ENCODE measurements at regions not wholly inside any gene's neighbourhood (a gene's known extent, or its start where the extent isn't known, plus 50 kb on each side); places are given as distances from the start of the nearest gene placed in this dataset.

DNA sequence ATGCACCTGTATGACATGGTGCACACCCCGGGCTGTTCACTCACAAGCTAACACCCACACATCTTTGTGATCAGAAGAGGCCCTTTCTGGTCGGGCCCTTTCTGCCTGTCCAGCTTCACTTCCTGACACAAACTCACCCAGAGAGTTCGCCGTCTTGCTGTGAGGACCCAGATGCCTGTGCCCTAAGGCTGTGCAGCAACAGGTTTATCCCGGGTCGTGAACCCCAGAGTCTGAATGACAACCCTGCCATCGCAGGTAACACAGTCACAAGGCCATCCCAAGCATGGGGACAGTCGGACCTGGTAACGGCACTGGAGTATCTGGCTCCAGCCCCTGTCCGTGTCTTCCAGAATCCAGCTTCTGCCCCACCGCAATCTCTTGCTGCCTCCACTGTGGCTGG, 235.1 kb downstream of the BUD13 start (continued):
- TF ChIP-seq, protein P1, sequence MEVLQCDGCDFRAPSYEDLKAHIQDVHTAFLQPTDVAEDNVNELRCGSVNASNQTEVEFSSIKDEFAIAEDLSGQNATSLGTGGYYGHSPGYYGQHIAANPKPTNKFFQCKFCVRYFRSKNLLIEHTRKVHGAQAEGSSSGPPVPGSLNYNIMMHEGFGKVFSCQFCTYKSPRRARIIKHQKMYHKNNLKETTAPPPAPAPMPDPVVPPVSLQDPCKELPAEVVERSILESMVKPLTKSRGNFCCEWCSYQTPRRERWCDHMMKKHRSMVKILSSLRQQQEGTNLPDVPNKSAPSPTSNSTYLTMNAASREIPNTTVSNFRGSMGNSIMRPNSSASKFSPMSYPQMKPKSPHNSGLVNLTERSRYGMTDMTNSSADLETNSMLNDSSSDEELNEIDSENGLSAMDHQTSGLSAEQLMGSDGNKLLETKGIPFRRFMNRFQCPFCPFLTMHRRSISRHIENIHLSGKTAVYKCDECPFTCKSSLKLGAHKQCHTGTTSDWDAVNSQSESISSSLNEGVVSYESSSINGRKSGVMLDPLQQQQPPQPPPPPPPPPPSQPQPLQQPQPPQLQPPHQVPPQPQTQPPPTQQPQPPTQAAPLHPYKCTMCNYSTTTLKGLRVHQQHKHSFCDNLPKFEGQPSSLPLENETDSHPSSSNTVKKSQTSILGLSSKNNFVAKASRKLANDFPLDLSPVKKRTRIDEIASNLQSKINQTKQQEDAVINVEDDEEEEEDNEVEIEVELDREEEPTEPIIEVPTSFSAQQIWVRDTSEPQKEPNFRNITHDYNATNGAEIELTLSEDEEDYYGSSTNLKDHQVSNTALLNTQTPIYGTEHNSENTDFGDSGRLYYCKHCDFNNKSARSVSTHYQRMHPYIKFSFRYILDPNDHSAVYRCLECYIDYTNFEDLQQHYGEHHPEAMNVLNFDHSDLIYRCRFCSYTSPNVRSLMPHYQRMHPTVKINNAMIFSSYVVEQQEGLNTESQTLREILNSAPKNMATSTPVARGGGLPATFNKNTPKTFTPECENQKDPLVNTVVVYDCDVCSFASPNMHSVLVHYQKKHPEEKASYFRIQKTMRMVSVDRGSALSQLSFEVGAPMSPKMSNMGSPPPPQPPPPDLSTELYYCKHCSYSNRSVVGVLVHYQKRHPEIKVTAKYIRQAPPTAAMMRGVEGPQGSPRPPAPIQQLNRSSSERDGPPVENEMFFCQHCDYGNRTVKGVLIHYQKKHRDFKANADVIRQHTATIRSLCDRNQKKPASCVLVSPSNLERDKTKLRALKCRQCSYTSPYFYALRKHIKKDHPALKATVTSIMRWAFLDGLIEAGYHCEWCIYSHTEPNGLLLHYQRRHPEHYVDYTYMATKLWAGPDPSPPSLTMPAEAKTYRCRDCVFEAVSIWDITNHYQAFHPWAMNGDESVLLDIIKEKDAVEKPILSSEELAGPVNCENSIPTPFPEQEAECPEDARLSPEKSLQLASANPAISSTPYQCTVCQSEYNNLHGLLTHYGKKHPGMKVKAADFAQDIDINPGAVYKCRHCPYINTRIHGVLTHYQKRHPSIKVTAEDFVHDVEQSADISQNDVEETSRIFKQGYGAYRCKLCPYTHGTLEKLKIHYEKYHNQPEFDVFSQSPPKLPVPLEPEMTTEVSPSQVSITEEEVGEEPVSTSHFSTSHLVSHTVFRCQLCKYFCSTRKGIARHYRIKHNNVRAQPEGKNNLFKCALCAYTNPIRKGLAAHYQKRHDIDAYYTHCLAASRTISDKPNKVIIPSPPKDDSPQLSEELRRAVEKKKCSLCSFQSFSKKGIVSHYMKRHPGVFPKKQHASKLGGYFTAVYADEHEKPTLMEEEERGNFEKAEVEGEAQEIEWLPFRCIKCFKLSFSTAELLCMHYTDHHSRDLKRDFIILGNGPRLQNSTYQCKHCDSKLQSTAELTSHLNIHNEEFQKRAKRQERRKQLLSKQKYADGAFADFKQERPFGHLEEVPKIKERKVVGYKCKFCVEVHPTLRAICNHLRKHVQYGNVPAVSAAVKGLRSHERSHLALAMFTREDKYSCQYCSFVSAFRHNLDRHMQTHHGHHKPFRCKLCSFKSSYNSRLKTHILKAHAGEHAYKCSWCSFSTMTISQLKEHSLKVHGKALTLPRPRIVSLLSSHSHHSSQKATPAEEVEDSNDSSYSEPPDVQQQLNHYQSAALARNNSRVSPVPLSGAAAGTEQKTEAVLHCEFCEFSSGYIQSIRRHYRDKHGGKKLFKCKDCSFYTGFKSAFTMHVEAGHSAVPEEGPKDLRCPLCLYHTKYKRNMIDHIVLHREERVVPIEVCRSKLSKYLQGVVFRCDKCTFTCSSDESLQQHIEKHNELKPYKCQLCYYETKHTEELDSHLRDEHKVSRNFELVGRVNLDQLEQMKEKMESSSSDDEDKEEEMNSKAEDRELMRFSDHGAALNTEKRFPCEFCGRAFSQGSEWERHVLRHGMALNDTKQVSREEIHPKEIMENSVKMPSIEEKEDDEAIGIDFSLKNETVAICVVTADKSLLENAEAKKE (CRISPR knock-in tag; IDR thresholded peaks at IDR 0.05), result no peak
- TF ChIP-seq, protein P2, sequence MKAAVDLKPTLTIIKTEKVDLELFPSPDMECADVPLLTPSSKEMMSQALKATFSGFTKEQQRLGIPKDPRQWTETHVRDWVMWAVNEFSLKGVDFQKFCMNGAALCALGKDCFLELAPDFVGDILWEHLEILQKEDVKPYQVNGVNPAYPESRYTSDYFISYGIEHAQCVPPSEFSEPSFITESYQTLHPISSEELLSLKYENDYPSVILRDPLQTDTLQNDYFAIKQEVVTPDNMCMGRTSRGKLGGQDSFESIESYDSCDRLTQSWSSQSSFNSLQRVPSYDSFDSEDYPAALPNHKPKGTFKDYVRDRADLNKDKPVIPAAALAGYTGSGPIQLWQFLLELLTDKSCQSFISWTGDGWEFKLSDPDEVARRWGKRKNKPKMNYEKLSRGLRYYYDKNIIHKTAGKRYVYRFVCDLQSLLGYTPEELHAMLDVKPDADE (IDR thresholded peaks at IDR 0.05), result no peak

DNA sequence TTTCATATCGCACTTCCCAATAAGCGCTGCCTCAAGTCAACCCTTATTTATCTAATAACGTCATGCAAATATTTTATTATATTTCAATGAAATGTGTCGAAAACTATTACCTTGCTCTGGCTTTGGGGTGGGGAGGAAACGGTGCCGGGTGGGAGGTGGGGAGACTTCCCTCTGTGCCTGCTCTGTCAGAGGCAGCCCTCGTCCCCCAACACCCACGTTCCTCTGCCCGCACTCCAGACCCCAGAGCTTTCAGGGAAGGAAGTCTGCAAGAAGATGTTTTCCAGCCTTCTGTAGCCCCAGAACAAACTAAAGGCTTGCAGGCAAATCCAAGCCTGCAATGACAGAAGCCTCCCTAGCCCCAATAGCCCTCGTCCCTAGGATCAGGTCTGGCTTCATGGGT, 235.7 kb downstream of the BUD13 start:
- H3K27me3 Mint-ChIP-seq (ENCODE audit: insufficient read depth, low read depth, poor library complexity), result peaks cover 5% of the 10 kb centered on the region
- no peak overlapping the region for H3K27ac Mint-ChIP-seq
- TF ChIP-seq, protein P2 (IDR thresholded peaks at IDR 0.05), result no peak
- TF ChIP-seq POLR2AphosphoS5 (IDR thresholded peaks at IDR 0.05; ENCODE audit: low read depth), result no peak
- TF ChIP-seq NANOG (IDR thresholded peaks at IDR 0.05; ENCODE audit: borderline replicate concordance), result no peak
- no peak for TF ChIP-seq ZNF114 (CRISPR knock-in tag; IDR thresholded peaks at IDR 0.05)
- TF ChIP-seq EZH2 (IDR thresholded peaks at IDR 0.05; ENCODE audit: low read depth, unreplicated experiment), result no peak
- no peak for TF ChIP-seq ZNF331 (CRISPR knock-in tag; IDR thresholded peaks at IDR 0.05; ENCODE audit: low read depth)
- TF ChIP-seq, protein P3, sequence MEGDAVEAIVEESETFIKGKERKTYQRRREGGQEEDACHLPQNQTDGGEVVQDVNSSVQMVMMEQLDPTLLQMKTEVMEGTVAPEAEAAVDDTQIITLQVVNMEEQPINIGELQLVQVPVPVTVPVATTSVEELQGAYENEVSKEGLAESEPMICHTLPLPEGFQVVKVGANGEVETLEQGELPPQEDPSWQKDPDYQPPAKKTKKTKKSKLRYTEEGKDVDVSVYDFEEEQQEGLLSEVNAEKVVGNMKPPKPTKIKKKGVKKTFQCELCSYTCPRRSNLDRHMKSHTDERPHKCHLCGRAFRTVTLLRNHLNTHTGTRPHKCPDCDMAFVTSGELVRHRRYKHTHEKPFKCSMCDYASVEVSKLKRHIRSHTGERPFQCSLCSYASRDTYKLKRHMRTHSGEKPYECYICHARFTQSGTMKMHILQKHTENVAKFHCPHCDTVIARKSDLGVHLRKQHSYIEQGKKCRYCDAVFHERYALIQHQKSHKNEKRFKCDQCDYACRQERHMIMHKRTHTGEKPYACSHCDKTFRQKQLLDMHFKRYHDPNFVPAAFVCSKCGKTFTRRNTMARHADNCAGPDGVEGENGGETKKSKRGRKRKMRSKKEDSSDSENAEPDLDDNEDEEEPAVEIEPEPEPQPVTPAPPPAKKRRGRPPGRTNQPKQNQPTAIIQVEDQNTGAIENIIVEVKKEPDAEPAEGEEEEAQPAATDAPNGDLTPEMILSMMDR (conservative IDR thresholded peaks at IDR 0.05; ENCODE audit: low read depth in 2 of 2), result no peak
- TF ChIP-seq EZH2phosphoT487 (IDR thresholded peaks at IDR 0.05; ENCODE audit: unreplicated experiment), result no peak
- no peak for TF ChIP-seq STAT1 (IDR thresholded peaks at IDR 0.05; ENCODE audit: unreplicated experiment)
- no peak for TF ChIP-seq CREB1 (CRISPR knock-in tag; IDR thresholded peaks at IDR 0.05; ENCODE audit: low read depth)

More for the DNA sequence above, 235.7 kb downstream of the BUD13 start:
- Histone ChIP-seq H3K4me1 (ENCODE audit: insufficient read depth) (peaks cover 16% of the 10 kb centered on the region), H3K27me3 (ENCODE audit: insufficient read depth) (no peaks in the 10 kb centered on the region), H2AFZ (no peak overlapping the region), H4K20me1 (replicated peaks; ENCODE audit: insufficient read depth) (no peaks in the 10 kb centered on the region), H3F3A (replicated peaks; ENCODE audit: low read depth) (no peaks in the 10 kb centered on the region), H3K79me2 (replicated peaks; ENCODE audit: insufficient read depth) (no peaks in the 10 kb centered on the region), H3K9me2 (ENCODE audit: insufficient read depth) (no peaks in the 10 kb centered on the region), H3K36me3 (ENCODE audit: insufficient read depth) (no peaks in the 10 kb centered on the region), H3K27ac (ENCODE audit: low read depth) (no peak overlapping the region), H3K4me3 (no peak overlapping the region), H3K4me2 (no peak overlapping the region)
- DNase-seq (ENCODE audit: low spot score), result no peak
- no peak for ATAC-seq
- Mint-ChIP-seq H3K4me3 (no peak overlapping the region), H3K4me1 (peaks cover 6% of the 10 kb centered on the region), H3K36me3 (ENCODE audit: low read depth) (no peaks in the 10 kb centered on the region; the same call in 2 of the 3 replicates), H3K9me3 (peaks cover 5% of the 10 kb centered on the region; the same call in 1 of the 3 replicates)
